Retinal pigment epithelial cell (primary cell): ENCODE measurements at regions not wholly inside any gene's neighbourhood (a gene's known extent, or its start where the extent isn't known, plus 50 kb on each side); places are given as distances from the start of the nearest gene placed in this dataset.

Source experiments
- DNase-seq: peaks from one replicate; pipeline ENCODE4 v3.0.0-alpha.2; 2010; ENCODE audit warnings: low read depth
- H3K4me3 ChIP-seq: 2 replicates; pipeline ENCODE4 v1.5.1; 2011; ENCODE audit warnings: mild to moderate bottlenecking, low read length, control low read depth, moderate library complexity
- TF ChIP-seq, protein P1 (sequence below): conservative IDR thresholded peaks from 2 replicates; pipeline ENCODE4 v1.5.1; 2011; ENCODE audit warnings: low read depth, low read length, control low read depth, inconsistent platforms

DNA sequence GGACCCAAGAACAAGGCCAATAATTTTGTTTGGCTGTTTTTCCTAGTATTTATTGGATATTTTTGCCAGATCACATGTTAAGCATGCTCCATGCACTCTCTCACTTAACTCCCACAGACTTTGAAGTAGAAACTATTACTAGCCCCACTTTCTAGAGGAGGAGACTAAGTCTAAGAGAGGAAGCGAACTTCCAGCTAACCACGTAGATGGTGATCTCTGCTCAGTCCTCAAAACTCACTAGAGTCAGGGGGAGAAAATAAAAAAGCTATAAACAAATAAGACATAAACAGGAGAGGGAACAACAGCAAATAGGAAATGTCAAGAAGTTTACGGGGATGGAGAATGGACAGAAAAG, 481.0 kb upstream of the PROK2 start:
- DNase-seq: no peak
- H3K4me3 ChIP-seq: no peak overlapping the region
- TF ChIP-seq, protein P1, sequence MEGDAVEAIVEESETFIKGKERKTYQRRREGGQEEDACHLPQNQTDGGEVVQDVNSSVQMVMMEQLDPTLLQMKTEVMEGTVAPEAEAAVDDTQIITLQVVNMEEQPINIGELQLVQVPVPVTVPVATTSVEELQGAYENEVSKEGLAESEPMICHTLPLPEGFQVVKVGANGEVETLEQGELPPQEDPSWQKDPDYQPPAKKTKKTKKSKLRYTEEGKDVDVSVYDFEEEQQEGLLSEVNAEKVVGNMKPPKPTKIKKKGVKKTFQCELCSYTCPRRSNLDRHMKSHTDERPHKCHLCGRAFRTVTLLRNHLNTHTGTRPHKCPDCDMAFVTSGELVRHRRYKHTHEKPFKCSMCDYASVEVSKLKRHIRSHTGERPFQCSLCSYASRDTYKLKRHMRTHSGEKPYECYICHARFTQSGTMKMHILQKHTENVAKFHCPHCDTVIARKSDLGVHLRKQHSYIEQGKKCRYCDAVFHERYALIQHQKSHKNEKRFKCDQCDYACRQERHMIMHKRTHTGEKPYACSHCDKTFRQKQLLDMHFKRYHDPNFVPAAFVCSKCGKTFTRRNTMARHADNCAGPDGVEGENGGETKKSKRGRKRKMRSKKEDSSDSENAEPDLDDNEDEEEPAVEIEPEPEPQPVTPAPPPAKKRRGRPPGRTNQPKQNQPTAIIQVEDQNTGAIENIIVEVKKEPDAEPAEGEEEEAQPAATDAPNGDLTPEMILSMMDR: no peak

DNA sequence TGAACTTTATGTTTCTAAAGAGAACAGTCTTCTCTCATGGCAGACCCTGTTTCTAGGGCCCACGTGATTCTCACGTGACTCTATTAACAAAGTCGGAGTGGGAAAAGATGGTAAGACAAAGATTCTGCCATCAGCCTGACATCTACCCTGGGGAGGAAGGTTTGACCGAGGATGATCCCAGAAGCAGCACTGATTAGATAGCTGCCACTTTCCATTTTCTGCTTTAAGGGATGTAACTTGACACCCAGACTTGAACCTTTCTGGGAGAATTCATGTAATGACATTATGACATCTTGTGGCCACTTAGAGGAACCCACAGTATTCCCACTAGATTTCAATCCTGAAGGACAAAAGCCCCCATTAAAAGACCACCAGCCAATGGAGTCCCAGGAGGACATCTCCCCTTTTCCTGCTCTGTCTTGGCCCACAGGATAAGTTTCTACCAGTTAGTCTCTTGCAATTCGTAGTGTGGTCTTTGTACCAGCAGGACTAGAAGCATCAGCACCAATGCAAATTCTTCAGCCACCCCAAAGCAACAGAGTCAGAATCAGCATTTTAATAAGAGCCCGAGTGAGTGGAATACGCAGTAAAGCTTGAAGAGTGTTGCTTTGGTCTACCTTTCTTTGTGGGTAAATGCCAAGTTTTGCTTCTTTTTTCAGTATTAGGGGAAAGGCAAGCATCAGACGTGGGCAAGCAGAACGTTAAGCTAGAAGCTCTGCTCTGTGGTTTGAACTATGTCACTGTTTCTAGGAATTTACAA, 480.5 kb upstream of the PROK2 start:
- no peak for DNase-seq
- no peak overlapping the region for H3K4me3 ChIP-seq
- TF ChIP-seq, protein P1: peak; percentile 25

DNA sequence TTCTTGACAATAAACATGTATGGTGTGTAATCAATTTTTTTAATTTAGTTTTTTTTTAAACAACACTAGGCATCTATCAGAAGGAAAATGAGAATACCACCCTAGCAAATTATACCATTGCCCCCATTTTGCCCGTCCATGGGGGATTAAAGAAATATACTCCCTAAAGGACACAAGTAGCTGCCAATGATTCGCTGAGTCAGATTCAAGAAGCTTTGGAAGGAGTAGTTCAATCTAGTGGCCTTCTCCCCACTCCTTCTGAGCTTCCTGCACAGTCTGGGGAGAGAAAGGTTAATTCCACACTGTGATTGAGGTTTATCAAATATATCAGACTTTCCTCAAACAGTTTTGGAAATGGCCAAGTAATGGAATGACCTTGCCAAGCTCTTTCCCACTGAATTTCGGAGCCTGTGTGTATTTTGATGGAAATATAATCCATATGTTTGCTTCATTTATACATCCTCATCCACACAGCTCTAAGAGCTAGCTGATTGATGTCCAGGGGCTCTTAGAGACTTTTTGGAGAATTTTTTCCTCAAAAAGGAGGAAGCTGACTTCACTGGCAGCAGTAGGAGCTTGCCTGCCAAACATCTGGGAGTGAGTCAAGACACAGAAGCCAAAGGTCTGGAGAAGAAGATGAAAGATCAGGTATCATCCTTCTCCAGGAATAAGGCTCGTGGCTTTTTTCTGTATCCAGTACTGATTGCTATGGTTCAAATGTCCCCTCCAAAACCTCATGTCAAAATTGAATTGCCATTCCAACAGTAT, 478.5 kb upstream of the PROK2 start:
- H3K4me3 ChIP-seq: no peak overlapping the region
- TF ChIP-seq, protein P1: no peak
- no peak for DNase-seq

DNA sequence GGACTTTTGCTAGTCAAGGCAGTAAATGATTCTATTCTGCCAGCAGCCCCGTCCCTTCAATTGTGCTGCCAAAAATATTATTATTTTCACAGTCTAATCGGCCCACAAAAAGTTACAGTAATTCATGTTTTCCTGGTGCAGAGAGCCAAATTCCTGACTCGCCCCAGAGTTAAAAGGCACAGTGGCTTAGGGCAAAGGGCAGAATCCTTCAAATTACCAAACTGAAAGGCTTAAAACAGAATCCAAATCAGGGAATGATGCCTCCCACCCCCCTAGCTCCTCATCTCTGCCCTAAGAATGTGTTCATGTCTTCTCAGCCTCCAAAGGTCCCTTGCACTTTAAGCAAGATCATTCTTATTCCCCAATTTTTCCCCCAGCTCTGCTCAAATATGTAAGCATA, 477.8 kb upstream of the PROK2 start:
- TF ChIP-seq, protein P1: no peak
- no peak for DNase-seq
- no peak overlapping the region for H3K4me3 ChIP-seq

DNA sequence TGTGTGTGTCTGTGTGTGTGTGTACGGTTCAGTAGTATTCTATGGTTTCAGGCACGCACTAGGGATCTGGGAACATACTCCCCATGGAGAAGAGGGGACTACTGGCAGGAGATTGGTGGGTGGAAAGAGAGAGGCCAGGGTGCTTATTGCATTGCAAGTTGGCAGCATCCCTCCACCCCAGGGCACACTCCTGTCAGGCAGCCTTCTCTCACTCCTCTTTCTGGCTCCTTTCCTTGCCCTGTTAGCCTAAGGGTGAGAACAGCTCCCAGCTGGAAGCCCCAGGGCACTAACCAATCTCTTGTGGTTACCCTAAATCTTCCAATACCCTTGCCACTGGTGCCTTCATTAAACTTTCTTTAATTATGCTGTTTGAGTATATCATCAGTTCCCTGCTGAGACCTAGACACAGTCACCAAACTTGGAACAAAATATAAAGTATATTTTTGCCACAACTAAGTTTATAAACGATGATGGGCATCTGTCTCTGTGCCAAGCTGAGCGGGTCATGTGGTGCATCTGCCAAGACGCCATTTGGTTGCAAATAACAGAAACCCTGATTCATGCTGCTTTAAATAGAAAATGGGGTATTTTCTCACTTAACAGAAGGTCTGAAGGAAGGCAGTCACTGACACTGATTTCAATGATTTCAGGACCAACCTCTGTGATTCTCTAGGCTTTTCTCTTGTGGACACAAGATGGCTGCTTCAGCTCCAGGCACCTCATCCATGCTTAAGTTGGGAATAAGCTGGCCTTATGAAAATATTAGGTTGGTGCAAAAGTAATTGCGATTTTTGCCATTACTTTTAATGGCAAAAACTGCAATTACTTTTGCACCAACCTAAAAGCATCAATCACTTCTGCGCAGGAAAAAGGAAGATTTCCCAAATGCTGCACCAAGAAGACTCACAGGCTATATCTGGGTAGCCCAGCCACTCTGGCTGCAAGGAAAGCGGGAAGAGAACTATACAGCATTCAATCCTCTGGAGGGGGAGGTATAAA, 476.9 kb upstream of the PROK2 start:
- no peak overlapping the region for H3K4me3 ChIP-seq
- TF ChIP-seq, protein P1: no peak
- no peak for DNase-seq

DNA sequence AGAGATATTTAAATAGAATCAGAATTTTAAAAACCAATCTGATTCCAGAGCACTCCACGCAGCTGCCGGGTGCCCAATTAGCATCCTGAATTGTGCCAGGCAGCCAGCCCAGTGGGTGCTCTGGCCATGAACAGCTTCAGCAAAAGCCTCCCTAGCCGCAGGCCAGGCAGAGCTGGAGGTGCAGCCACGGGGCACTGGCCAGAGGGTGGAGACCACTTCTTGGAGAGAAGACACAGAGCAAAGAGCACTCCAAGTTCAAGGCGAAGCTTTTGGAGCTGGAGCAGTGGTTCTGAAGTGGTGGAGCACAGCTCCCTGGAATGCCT, 475.6 kb upstream of the PROK2 start:
- no peak for DNase-seq
- TF ChIP-seq, protein P1: no peak
- H3K4me3 ChIP-seq: no peak overlapping the region
